Thymus (tissue), 11 donors: ENCODE measurements at regions not wholly inside any gene's neighbourhood (a gene's known extent, or its start where the extent isn't known, plus 50 kb on each side); places are given as distances from the start of the nearest gene placed in this dataset.
"Not testable (repeated sequence)": the region's sequence is repeated elsewhere in the genome, so short reads cannot be mapped to it uniquely, and the experiment has no call there.

Experiments
- DNase-seq, 9 donors: peaks; one replicate each; pipeline ENCODE4 v3.0.0-alpha.2; 2013; ENCODE audit warnings: low spot score in 9 of 9, low read depth in 6 of 9, missing footprints in 1 of 9
- H3K27ac ChIP-seq, 2 donors: one replicate each; pipeline ENCODE4 v1.5.1; 2013; ENCODE audit warnings: control low read depth in 1 of 2, low read depth in 1 of 2, low read length in 1 of 2, mild to moderate bottlenecking in 1 of 2, moderate library complexity in 1 of 2
- H3K27me3 ChIP-seq, 2 donors: one replicate each; pipeline ENCODE4 v1.5.1; 2013; ENCODE audit warnings: low read length in 1 of 2; ENCODE audit not compliant: control insufficient read depth in 2 of 2, insufficient read depth in 1 of 2
- H3K36me3 ChIP-seq, 2 donors: one replicate each; pipeline ENCODE4 v1.5.1; 2013; ENCODE audit warnings: low read length in 1 of 2, mild to moderate bottlenecking in 1 of 2, moderate library complexity in 1 of 2; ENCODE audit not compliant: control insufficient read depth in 2 of 2, insufficient read depth in 2 of 2
- H3K4me1 ChIP-seq, 2 donors: one replicate each; pipeline ENCODE4 v1.5.1; 2013; ENCODE audit warnings: low read length in 2 of 2; ENCODE audit not compliant: control insufficient read depth in 2 of 2, insufficient read depth in 2 of 2
- H3K4me3 ChIP-seq, 2 donors: one replicate each; pipeline ENCODE4 v1.5.1; 2013; ENCODE audit warnings: low read length in 2 of 2, control low read depth in 1 of 2, mild to moderate bottlenecking in 1 of 2
- H3K9me3 ChIP-seq, 2 donors: one replicate each; pipeline ENCODE4 v1.5.1; 2013; ENCODE audit warnings: low read length in 1 of 2, mild to moderate bottlenecking in 1 of 2; ENCODE audit not compliant: control insufficient read depth in 2 of 2, insufficient read depth in 1 of 2
- WGBS: extraction: QIAGEN DNeasy Blood & Tissue Kit; methylation state at CpG from one replicate; pipeline ENCODE4 v1.1.7; 2013; 5-methylcytosine and 5-hydroxymethylcytosine counted together
- donor health status: healthy.

GRCh38 chr9:104386425-104387069 lies 117.5 kb upstream of the OR13F1 start:
- DNase-seq, result peak in 1 of 9 donors; percentile 2
- H3K36me3 ChIP-seq, result no peaks in the 10 kb centered on the region
- H3K4me1 ChIP-seq, result no peaks in the 10 kb centered on the region
- H3K4me3 ChIP-seq, result no peak overlapping the region
- no peaks in the 10 kb centered on the region for H3K27me3 ChIP-seq
- 1% methylated on average over 1 of the region's 1 CpG for WGBS
- no peaks in the 10 kb centered on the region for H3K9me3 ChIP-seq
- no peak overlapping the region for H3K27ac ChIP-seq

- Histone ChIP-seq H3K4me1 (no peaks in the 10 kb centered on the region), H3K9me3 (no peaks in the 10 kb centered on the region), H3K27ac (no peak overlapping the region), H3K4me3 (no peak overlapping the region), H3K27me3 (no peaks in the 10 kb centered on the region), H3K36me3 (no peaks in the 10 kb centered on the region)
- no peak for DNase-seq
- WGBS, result 86% methylated on average over 3 of the region's 3 CpGs
Observed at GRCh38 chr9:104388071-104388470, 116.0 kb upstream of the OR13F1 start.

GRCh38 chr9:104389341-104389740 lies 114.7 kb upstream of the OR13F1 start:
- no peaks in the 10 kb centered on the region for H3K4me1 ChIP-seq
- no peaks in the 10 kb centered on the region for H3K27me3 ChIP-seq
- no peak overlapping the region for H3K27ac ChIP-seq
- no peak for DNase-seq
- no peaks in the 10 kb centered on the region for H3K9me3 ChIP-seq
- WGBS, result 86% methylated on average over 4 of the region's 4 CpGs
- no peak overlapping the region for H3K4me3 ChIP-seq
- H3K36me3 ChIP-seq, result no peaks in the 10 kb centered on the region

GRCh38 chr9:104394901-104395300 lies 109.2 kb upstream of the OR13F1 start:
- H3K4me3 ChIP-seq, H3K9me3 ChIP-seq, H3K4me1 ChIP-seq, H3K27me3 ChIP-seq, H3K27ac ChIP-seq, DNase-seq, H3K36me3 ChIP-seq: not testable (repeated sequence)
- WGBS, result 69% methylated on average over 10 of the region's 10 CpGs

- DNase-seq, result no peak
- Histone ChIP-seq H3K27me3 (no peaks in the 10 kb centered on the region), H3K9me3 (no peaks in the 10 kb centered on the region), H3K36me3 (no peaks in the 10 kb centered on the region), H3K4me1 (no peaks in the 10 kb centered on the region), H3K4me3 (no peak overlapping the region), H3K27ac (no peak overlapping the region)
Observed at GRCh38 chr9:104412238-104412637, 91.8 kb upstream of the OR13F1 start.

- H3K4me3 ChIP-seq, result no peak overlapping the region
- H3K4me1 ChIP-seq, result no peaks in the 10 kb centered on the region
- H3K36me3 ChIP-seq, result no peaks in the 10 kb centered on the region
- DNase-seq, result no peak
- H3K9me3 ChIP-seq, result no peaks in the 10 kb centered on the region
- no peaks in the 10 kb centered on the region for H3K27me3 ChIP-seq
- no peak overlapping the region for H3K27ac ChIP-seq
Observed at GRCh38 chr9:104416470-104416869, 87.6 kb upstream of the OR13F1 start.

- Histone ChIP-seq H3K36me3 (no peaks in the 10 kb centered on the region), H3K27ac (no peak overlapping the region), H3K4me3 (no peak overlapping the region), H3K9me3 (no peaks in the 10 kb centered on the region), H3K27me3 (no peaks in the 10 kb centered on the region), H3K4me1 (no peaks in the 10 kb centered on the region)
- 96% methylated on average over 1 of the region's 1 CpG for WGBS
- DNase-seq, result no peak
Observed at GRCh38 chr9:104417296-104417695, 86.8 kb upstream of the OR13F1 start.

GRCh38 chr9:104429031-104429546 lies 75.0 kb upstream of the OR13F1 start:
- no peak for DNase-seq
- Histone ChIP-seq H3K36me3 (no peaks in the 10 kb centered on the region), H3K27ac (no peak overlapping the region), H3K4me1 (no peaks in the 10 kb centered on the region), H3K9me3 (peaks cover 0 to 5% of the 10 kb centered on the region in 2 donors), H3K4me3 (no peak overlapping the region), H3K27me3 (no peaks in the 10 kb centered on the region)
- WGBS, result 68% methylated on average over 2 of the region's 2 CpGs

- H3K9me3 ChIP-seq, result no peaks in the 10 kb centered on the region
- no peak for DNase-seq
- WGBS, result 91% methylated on average over 4 of the region's 4 CpGs
- no peaks in the 10 kb centered on the region for H3K27me3 ChIP-seq
- no peak overlapping the region for H3K4me3 ChIP-seq
- no peaks in the 10 kb centered on the region for H3K4me1 ChIP-seq
- no peaks in the 10 kb centered on the region for H3K36me3 ChIP-seq
- H3K27ac ChIP-seq, result no peak overlapping the region
Observed at GRCh38 chr9:104435059-104435458, 69.0 kb upstream of the OR13F1 start.
